Spinal cord (tissue), 9 donors: ENCODE measurements at regions not wholly inside any gene's neighbourhood (a gene's known extent, or its start where the extent isn't known, plus 50 kb on each side); places are given as distances from the start of the nearest gene placed in this dataset.

ENCODE experiments used
- DNase-seq, 6 donors: peaks; one replicate each; pipeline versions ENCODE4 v3.0.0 to v3.0.0-alpha.2; 2013 to 2015; ENCODE audit warnings: low spot score in 6 of 6, low read depth in 4 of 6
- H3K27ac ChIP-seq: one replicate; pipeline ENCODE4 v1.5.1; 2013; ENCODE audit warnings: low read depth, low read length, control low read depth
- H3K27me3 ChIP-seq: one replicate; pipeline ENCODE4 v1.6.1; 2013; ENCODE audit warnings: low read length; ENCODE audit not compliant: control insufficient read depth, insufficient read depth
- H3K36me3 ChIP-seq: one replicate; pipeline ENCODE4 v1.6.1; 2013; ENCODE audit warnings: low read length; ENCODE audit not compliant: control insufficient read depth, insufficient read depth
- H3K4me1 ChIP-seq: one replicate; pipeline ENCODE4 v1.6.1; 2013; ENCODE audit warnings: low read length; ENCODE audit not compliant: control insufficient read depth, insufficient read depth
- H3K4me3 ChIP-seq: one replicate; pipeline ENCODE4 v1.5.1; 2013; ENCODE audit warnings: low read depth, low read length, control low read depth
- H3K9me3 ChIP-seq: one replicate; pipeline ENCODE4 v1.6.1; 2013; ENCODE audit warnings: low read length; ENCODE audit not compliant: control insufficient read depth, insufficient read depth
- WGBS: methylation state at CpG from one replicate; pipeline ENCODE4 v1.1.5; 2013; ENCODE audit warnings: missing lambda C conversion rate; ENCODE audit not compliant: insufficient coverage; 5-methylcytosine and 5-hydroxymethylcytosine counted together
- donor health status: healthy.

DNA sequence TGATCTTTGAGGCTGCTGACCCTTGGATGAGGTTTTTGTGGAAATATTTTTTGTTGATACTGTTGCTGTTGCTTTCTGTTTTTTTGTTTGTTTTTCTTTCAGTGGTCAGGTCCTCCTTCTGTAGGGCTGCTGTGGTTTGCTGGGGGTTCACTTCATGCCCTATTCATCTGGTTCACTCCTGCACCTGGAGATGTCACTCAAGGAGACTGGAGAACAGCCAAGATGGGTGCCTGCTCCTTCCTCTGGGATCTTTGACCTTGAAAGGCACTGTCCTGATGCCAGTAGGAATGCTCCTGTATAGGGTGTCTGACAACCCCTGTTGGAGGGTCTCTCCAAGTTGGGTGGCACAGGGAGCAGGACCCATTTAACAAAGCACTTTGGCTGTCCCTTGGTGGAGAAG lies 67.0 kb upstream of the ACTBL2 start:
- Histone ChIP-seq H3K4me3 (no peak overlapping the region), H3K4me1 (peaks cover 3% of the 10 kb centered on the region), H3K9me3 (no peaks in the 10 kb centered on the region), H3K27me3 (no peaks in the 10 kb centered on the region), H3K36me3 (no peaks in the 10 kb centered on the region), H3K27ac (no peak overlapping the region)
- DNase-seq: no peak

DNA sequence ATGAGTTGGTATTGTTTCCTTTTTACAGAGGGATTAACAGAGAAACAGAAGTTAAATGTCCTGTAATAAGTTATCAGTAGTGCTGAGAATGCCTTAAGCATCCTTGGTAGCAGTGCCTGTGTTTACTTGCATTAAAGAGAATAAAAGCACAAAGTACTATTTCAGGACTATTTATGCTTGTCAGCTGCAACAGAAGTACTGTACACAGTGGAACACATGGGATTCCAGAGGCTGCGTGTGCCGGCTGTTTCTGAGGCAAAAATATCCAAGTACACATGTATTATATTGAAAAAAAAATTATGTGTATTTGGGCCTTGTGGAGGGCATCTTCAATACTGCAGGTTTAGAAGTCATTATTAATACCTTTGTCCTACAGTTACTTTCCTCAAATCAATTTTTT lies 58.2 kb upstream of the ACTBL2 start:
- H3K27ac ChIP-seq: no peak overlapping the region
- H3K4me1 ChIP-seq: no peaks in the 10 kb centered on the region
- DNase-seq: peak in 1 of 6 donors; percentile 27
- no CpG with 5 or more reads among the region's 2 CpGs for WGBS
- H3K9me3 ChIP-seq: no peaks in the 10 kb centered on the region
- H3K4me3 ChIP-seq: no peak overlapping the region
- no peaks in the 10 kb centered on the region for H3K36me3 ChIP-seq
- no peaks in the 10 kb centered on the region for H3K27me3 ChIP-seq

DNA sequence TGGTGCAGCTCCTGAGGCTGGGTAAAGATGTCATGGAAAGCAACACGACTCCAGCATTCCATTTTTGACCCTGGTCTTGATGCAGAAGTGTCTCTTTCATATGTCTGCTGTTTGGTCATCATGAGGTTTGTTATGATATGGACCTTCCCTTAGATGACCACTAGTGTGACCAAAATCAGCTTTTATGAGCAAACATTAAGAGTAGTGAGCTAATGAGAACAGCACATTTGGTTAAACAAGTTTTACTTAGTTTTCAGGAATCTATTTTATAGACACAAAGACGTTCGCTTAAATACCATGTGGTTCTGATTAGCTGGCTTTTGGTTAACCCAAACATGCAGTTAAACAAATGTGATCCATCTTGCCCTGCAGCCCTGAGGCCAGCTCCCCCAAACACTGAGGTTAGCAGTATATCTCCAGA lies 56.7 kb upstream of the ACTBL2 start:
- no peaks in the 10 kb centered on the region for H3K9me3 ChIP-seq
- no peak overlapping the region for H3K4me3 ChIP-seq
- H3K4me1 ChIP-seq: no peaks in the 10 kb centered on the region
- no peaks in the 10 kb centered on the region for H3K27me3 ChIP-seq
- no CpG with 5 or more reads among the region's 3 CpGs for WGBS
- DNase-seq: no peak
- no peaks in the 10 kb centered on the region for H3K36me3 ChIP-seq
- H3K27ac ChIP-seq: no peak overlapping the region

DNA sequence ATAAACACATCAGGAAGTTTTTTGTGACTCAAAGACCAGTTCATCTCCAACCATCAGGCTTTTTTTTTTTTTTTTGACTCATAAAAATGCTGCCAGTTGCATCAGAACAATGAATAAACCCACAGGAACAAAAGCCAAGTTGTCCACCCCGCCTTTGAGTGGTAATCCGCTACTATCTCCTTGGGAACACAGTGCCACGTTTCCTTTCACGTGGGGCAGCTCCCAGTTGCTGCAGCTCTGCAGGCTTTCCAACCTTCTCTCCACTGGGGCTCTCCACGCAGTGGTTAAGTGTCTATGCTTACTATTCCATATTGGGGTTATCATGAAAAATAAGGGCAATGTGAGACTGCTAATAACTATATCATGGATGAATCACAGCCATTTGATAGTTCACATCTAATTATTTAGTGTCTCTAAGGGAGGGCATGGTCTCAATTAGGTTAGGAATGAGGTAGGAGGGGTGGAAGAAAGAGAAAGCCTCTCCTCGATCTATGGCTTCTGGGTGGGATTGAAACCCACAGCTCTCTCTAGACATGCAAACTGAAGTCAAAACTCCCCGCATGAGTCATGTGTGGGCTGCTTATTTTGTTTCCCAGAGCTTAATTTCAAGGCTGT lies 55.8 kb upstream of the ACTBL2 start:
- WGBS: no CpG with 5 or more reads among the region's 7 CpGs
- H3K27ac ChIP-seq: no peak overlapping the region
- H3K36me3 ChIP-seq: no peaks in the 10 kb centered on the region
- no peak overlapping the region for H3K4me3 ChIP-seq
- H3K27me3 ChIP-seq: no peaks in the 10 kb centered on the region
- no peaks in the 10 kb centered on the region for H3K9me3 ChIP-seq
- no peaks in the 10 kb centered on the region for H3K4me1 ChIP-seq
- DNase-seq: no peak

DNA sequence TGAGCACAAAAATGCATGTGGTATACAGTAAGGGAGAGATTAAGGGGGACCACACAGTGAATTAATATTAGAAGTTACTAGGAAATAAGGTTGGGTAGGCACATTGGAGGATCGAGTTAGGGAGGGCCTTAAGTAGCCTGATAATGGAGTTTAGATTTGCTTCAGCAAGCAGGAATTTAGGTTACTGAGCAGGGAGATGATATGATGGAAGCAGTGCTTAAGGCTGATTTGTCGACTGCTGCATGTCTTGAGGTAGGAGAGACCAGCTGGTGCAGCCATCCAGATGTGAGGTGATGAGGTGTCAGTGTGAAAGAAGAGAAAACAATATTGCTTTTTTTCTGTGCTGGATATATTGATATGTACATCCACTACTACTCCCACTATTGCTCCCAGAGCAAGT lies 55.2 kb upstream of the ACTBL2 start:
- no peaks in the 10 kb centered on the region for H3K36me3 ChIP-seq
- DNase-seq: no peak
- 93% methylated on average over 2 of the region's 2 CpGs for WGBS
- H3K4me3 ChIP-seq: no peak overlapping the region
- no peaks in the 10 kb centered on the region for H3K9me3 ChIP-seq
- H3K27ac ChIP-seq: no peak overlapping the region
- no peaks in the 10 kb centered on the region for H3K4me1 ChIP-seq
- no peaks in the 10 kb centered on the region for H3K27me3 ChIP-seq

DNA sequence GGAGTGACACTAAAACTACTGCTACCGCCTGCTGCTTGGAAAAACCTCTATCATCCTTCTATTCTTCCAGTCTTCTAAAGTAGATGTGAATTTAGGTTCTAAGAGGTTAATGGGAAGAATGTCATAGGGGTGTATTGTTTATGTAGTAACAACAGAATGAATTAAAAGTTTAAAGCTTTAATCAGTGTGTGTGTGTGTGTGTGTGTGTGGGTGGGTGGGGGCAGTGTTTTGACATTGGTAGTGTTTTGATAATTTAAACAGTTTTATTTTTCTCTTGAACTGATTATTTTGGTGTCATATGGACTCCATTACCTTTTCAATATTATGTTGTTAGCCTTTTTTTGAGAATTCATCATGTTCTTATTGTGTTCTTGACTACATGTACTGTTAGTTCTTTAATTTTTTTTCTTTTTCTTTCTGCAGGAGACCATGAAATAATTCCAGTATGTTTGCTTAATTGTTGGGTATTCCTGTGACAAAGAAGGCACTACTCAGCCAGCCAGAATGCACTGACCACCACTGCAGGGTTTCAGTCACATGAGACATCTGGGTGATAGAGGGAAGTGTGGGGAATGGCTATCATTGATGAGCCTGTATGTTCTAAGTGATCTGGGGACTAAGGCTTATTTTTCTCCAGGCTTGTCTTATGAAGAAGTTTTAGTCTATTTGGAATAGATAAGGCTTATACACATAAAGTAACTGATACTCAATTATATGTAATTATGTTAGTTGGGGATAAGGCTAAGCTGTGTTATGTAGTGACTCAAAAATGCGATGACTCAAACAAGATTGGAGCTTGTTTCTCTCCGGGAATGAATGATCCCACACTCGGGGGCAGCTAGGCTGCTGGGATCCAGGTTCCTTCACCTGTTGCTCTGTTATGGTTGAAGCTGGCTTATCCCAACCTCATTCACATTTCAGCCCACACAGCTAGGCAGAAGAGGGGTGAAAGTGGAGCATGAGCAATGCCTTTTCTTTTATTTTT lies 50.2 kb upstream of the ACTBL2 start:
- no peak for DNase-seq
- H3K36me3 ChIP-seq: no peaks in the 10 kb centered on the region
- H3K9me3 ChIP-seq: no peaks in the 10 kb centered on the region
- WGBS: 100% methylated on average over 1 of the region's 4 CpGs
- no peaks in the 10 kb centered on the region for H3K4me1 ChIP-seq
- H3K27ac ChIP-seq: no peak overlapping the region
- H3K27me3 ChIP-seq: no peaks in the 10 kb centered on the region
- no peak overlapping the region for H3K4me3 ChIP-seq
